ENCODE measurements at regions not wholly inside any gene's neighbourhood (a gene's known extent, or its start where the extent isn't known, plus 50 kb on each side); places are given as distances from the start of the nearest gene placed in this dataset.

GRCh38 chr15:97350813-97351212, 609.7 kb upstream of the ARRDC4 start:
- DNase-seq (ENCODE audit: low spot score), result no peak

GRCh38 chr15:97383516-97383915, 577.0 kb upstream of the ARRDC4 start:
- no peak for DNase-seq (ENCODE audit: low spot score)

DNA sequence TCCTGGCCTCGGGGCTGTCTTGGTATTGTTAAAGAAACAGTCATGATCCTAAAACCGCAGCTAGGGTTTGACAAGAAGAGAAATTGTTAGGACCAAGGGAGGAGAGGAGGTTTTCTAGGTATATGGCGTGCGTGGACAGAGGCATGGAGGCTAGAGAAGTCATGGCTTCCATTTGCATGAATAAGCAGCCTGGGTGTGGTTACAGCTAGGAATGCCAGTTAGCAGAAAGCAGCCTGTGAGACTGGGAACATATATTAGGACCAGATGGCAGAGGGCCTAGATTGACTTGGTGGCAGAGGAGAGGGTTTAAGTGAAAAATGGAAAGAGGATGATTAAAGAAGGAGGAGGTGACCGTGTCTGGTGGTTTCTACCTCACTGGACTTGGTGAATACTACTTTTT, 573.6 kb upstream of the ARRDC4 start:
- DNase-seq (ENCODE audit: low spot score), result no peak

DNA sequence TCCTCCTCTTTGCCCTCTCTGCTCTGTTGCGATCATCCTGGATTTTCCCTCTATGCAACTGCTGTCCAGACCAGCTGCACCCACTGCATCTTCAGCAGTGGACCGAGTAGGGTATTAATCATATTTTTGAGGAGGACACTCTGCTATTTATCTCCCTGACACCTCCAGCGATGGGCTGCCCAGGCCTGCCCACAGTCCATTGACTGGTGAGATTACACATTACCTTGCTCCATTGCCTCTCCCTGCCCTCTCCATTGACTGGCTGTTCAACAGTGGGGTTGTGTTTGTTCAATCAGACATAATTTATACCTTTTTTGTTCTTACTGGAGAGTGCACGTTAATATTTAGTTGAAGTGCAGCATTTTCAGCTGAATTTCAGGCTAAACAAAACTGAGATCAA, 559.3 kb upstream of the ARRDC4 start:
- DNase-seq (ENCODE audit: low spot score), result no peak

DNA sequence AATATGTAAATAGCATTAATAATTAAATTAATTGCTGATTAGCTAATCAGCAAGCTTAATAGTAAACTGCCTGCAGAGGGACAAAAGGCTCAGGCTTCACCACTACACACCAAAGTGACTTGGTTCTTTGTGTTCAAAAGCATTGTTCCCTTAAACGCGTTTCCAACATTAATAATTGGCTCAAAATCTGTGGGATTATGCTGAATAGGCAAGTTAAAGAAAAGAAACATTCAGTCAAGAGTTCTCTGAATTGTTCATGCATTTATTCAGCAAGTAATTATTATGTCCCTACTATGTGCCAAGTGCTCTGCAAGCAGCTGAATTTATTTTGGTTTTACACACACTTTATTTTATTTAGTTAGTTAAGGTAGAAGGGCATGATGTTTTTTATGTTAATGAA, 558.5 kb upstream of the ARRDC4 start:
- DNase-seq (ENCODE audit: low spot score), result no peak

DNA sequence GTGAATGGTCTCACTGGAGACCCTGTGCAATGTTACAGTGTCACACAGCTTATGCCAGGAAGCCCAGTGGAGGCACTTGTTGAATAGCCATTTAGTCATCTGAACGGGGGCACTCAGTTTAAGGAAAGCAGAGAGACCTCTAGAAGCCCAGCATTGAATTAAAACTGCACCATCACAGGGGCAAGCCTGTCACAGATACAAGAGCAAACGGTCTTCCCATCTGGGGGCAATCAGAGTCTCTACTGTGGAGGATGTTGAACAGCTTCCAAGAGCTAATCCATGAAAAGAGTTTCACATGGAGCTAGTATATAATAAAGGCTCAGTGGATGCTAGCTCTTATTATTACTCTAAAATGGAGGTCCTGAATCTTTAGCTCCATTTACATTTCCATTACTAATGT, 553.7 kb upstream of the ARRDC4 start:
- DNase-seq (ENCODE audit: low spot score), result no peak

GRCh38 chr15:97410897-97411575, 549.5 kb upstream of the ARRDC4 start:
- DNase-seq (ENCODE audit: low spot score), result no peak

GRCh38 chr15:97420130-97420529, 540.4 kb upstream of the ARRDC4 start:
- no peak for DNase-seq (ENCODE audit: low spot score)

GRCh38 chr15:97425596-97425995, 534.9 kb upstream of the ARRDC4 start:
- DNase-seq (ENCODE audit: low spot score), result no peak

- DNase-seq (ENCODE audit: low spot score), result no peak
Observed at GRCh38 chr15:97443101-97443500, 517.4 kb upstream of the ARRDC4 start.

DNA sequence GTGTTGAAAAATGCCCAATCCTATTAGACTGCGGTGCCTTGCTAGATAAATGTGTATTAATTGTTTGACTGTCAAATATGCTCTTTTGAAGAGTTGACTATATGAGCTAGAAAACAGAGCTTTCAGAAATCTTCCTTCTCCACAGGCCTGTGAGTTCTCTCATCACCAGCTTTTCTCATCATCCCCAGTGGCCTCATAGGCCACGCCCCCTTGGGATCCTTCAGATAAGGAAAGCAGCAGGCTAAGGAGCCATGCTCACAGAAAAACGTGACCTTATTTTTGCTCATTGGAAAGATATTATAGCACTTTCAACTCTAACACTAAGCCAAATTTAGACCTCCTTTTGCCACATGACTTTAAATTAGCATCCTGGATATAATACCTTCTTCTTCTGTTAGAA, 514.4 kb upstream of the ARRDC4 start:
- no peak for DNase-seq (ENCODE audit: low spot score)

- no peak for DNase-seq (ENCODE audit: low spot score)
Observed at GRCh38 chr15:97456521-97457202, 503.8 kb upstream of the ARRDC4 start.

DNA sequence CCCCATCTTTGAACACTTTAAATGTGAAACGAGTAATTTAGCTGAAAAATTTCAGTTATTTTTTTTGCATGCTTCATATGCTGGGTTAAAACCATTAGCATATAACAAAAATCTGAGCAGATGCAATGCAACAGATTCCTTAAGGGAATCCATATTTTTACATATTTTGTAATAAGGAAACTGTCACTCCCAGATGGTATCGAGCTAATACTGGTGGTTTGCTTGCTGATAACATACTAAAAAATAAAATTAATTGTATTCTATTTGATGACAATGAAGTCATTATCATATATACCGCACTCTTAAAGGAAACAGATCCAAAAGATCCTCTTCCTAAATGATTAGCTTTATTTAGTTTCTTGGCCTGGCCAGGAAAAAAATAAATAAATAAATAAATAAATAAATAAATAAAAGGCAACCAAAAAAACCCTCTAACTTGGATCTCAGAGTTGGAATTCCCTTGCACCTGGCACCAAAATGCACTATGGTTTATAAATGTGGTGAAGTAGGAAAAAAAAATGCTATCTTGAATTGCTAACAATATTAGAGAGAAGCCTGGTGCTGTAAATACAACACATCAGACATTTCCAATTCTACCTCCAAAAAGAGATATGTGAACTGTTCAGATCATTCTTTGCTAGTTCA, 503.2 kb upstream of the ARRDC4 start:
- DNase-seq (ENCODE audit: low spot score), result no peak

GRCh38 chr15:97459771-97460170, 500.7 kb upstream of the ARRDC4 start:
- no peak for DNase-seq (ENCODE audit: low spot score)

- DNase-seq (ENCODE audit: low spot score), result no peak
Observed at GRCh38 chr15:97461226-97461625, 499.3 kb upstream of the ARRDC4 start.

DNA sequence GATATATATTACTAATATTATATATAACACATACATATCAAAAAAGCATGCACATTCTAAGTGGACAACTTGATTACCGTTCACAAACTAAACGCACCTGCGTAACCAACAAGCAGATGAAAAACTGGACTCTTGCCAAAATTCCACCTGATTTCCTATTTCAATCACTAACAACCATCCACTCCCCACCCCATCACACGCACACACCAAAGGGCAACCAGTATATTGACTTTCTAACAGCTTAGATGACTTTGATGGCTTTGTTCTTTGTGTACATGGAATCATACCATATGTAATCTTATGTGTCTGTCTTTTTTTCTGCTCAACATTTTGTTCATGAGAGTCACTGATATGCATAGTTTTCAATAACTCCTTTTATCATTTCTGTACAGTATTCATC, 496.8 kb upstream of the ARRDC4 start:
- no peak for DNase-seq (ENCODE audit: low spot score)

DNA sequence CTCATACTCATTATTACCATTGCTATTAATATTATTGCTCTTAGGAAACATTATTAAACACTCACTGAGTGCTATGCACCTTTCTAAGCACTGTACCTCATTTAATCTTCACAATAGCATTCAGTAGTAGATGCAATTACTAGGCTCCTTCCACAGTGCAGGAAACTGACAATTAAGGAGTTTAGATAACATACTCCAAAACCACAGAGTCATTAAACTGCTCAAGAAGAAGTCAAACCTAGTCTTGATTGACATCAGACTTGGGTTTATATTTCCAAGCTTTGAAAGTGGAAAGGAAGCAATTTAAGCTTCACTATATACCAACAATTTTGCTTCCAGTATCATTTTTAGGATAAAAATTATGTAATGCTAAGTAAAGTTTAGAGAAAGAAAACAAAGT, 490.1 kb upstream of the ARRDC4 start:
- no peak for DNase-seq (ENCODE audit: low spot score)

- no peak for DNase-seq (ENCODE audit: low spot score)
Observed at GRCh38 chr15:97473627-97474026, 486.9 kb upstream of the ARRDC4 start.

- DNase-seq (ENCODE audit: low spot score), result no peak
Observed at GRCh38 chr15:97479957-97480356, 480.5 kb upstream of the ARRDC4 start.

DNA sequence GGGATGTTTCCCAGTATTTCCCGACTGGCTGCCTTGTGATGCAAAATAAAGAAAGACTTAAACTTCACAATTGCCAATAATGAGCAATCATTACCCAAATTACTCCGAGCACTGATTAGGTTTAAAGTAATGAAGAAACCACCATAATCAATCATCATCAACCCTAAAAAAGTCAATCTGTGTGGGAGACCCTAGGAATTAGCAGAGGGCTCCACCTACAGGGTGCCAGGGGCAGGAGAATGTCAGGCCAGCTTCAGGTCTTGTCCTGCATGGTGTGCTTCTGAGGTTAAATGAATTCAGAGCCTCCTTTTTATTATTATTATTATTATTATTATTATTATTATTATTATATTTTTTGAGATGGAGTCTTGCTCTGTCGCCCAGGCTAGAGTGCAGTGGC, 478.0 kb upstream of the ARRDC4 start:
- no peak for DNase-seq (ENCODE audit: low spot score)

DNA sequence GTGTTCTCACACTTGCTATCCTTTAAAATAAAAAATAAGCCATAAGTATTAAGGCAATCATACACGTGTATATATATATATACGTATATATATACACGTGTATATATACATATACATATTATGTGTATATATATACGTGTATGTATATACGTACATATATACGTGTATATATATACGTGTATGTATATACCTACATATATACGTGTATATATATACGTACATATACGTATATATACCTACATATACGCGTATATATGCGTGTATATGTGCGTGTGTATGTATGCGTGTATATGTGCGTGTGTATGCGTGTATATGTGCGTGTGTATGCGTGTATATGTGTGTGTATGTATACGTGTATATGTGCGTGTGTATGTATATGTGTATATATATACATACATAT, 477.3 kb upstream of the ARRDC4 start:
- DNase-seq (ENCODE audit: low spot score), result no peak

DNA sequence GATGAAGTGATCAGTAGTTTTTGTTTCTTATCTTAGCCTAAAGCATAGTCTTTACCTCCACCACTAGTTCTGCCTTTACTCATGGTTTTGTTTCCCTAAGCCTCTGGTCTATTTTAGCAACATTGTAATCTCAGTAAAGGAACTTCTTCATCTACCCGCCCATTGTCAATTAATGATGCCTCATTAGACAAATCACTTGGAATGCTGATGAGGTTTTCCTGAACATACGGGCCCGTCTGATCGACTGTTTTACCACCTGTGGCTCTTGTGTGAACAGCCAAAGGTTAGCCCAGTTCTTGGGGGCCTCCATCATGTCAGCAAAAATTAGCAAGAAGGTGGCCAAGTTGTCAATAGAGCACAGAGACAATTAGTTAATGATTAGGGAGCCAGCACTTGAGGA, 470.1 kb upstream of the ARRDC4 start:
- no peak for DNase-seq (ENCODE audit: low spot score)

DNA sequence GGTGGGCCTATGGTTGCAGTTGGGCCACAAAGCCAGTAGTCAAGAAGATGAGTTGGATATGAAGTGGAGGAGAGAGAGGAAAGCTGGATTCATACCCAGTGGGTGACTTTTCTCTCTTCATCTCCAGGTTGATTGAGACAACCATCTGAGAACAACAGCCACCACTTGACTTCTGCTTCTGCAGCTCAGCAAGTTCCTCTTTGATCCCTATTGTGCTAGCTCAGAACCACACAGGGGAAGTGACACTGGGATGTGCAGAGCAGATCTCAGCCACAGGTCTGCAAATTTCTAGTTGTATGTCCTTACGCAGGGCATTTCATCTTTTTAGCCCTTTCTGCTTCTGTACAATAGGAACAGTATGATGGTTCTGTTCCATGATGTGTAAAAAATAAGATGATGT, 459.2 kb upstream of the ARRDC4 start:
- no peak for DNase-seq (ENCODE audit: low spot score)

GRCh38 chr15:97502038-97502437, 458.5 kb upstream of the ARRDC4 start:
- DNase-seq (ENCODE audit: low spot score), result no peak
